CD14-positive monocyte (primary cell): ENCODE measurements at regions not wholly inside any gene's neighbourhood (a gene's known extent, or its start where the extent isn't known, plus 50 kb on each side); places are given as distances from the start of the nearest gene placed in this dataset.

Experiments
- DNase-seq, 3 donors: peaks; one replicate each; pipeline ENCODE4 v3.0.0-alpha.2; 2011 to 2022
- H2AFZ ChIP-seq: 2 replicates; pipeline ENCODE4 v1.6.0; 2012; ENCODE audit warnings: mild to moderate bottlenecking, low read depth, low read length, inconsistent platforms; ENCODE audit not compliant: insufficient read depth, poor library complexity, severe bottlenecking
- H3K27ac ChIP-seq, 2 donors: 1 replicate in 1 of 2; 2 replicates in 1 of 2; pipeline ENCODE4 v1.5.1; 2012 to 2013; ENCODE audit warnings: low read length in 2 of 2, control low read depth in 1 of 2, inconsistent platforms in 1 of 2, low read depth in 1 of 2, mild to moderate bottlenecking in 1 of 2
- H3K27me3 ChIP-seq, 2 donors: one replicate each; pipeline versions ENCODE4 v1.6.0 to v1.6.1; 2011 to 2013; ENCODE audit warnings: low read length in 2 of 2; ENCODE audit not compliant: control insufficient read depth in 2 of 2, insufficient read depth in 2 of 2
- H3K36me3 ChIP-seq, 2 donors: replicated peaks in 1 of 2; 1 replicate in 1 of 2; 2 replicates in 1 of 2; pipeline versions ENCODE4 v1.5.1 to v1.6.1; 2012 to 2013; ENCODE audit warnings: low read length in 2 of 2, control low read depth in 1 of 2, inconsistent platforms in 1 of 2, mild to moderate bottlenecking in 1 of 2; ENCODE audit not compliant: insufficient read depth in 2 of 2, control insufficient read depth in 1 of 2
- H3K4me1 ChIP-seq, 2 donors: 1 replicate in 1 of 2; 2 replicates in 1 of 2; pipeline versions ENCODE4 v1.5.1 to v1.6.1; 2012 to 2013; ENCODE audit warnings: low read length in 2 of 2, control low read depth in 1 of 2, inconsistent platforms in 1 of 2, mild to moderate bottlenecking in 1 of 2, moderate library complexity in 1 of 2; ENCODE audit not compliant: insufficient read depth in 2 of 2, control insufficient read depth in 1 of 2
- H3K4me2 ChIP-seq: replicated peaks from 2 replicates; pipeline ENCODE3; 2012; ENCODE audit warnings: low read length, moderate library complexity, mild to moderate bottlenecking; ENCODE audit not compliant: poor library complexity, severe bottlenecking; ENCODE audit errors: extremely low read depth
- H3K4me3 ChIP-seq, 3 experiments: fragments of 200-600 bp in 1 of 3; sonication (generic) in 1 of 3; replicated peaks in 1 of 3; 1 replicate in 2 of 3; 2 replicates in 1 of 3; pipeline ENCODE4 v1.5.1; 2011 to 2013; ENCODE audit warnings: low read length in 3 of 3, mild to moderate bottlenecking in 3 of 3, control low read depth in 2 of 3, low read depth in 2 of 3, inconsistent platforms in 1 of 3, moderate library complexity in 1 of 3
- H3K79me2 ChIP-seq: 2 replicates; pipeline ENCODE4 v1.6.0; 2012; ENCODE audit warnings: mild to moderate bottlenecking, control low read depth, inconsistent platforms, low read length, moderate library complexity; ENCODE audit not compliant: insufficient read depth
- H3K9ac ChIP-seq: 2 replicates; pipeline ENCODE4 v1.6.0; 2017; ENCODE audit warnings: low read length, mild to moderate bottlenecking; ENCODE audit not compliant: insufficient read depth, poor library complexity, severe bottlenecking
- H3K9me3 ChIP-seq, 2 donors: replicated peaks in 1 of 2; 1 replicate in 1 of 2; 2 replicates in 1 of 2; pipeline versions ENCODE4 v1.5.1 to v1.6.1; 2012 to 2013; ENCODE audit warnings: low read length in 2 of 2, control low read depth in 1 of 2; ENCODE audit not compliant: control insufficient read depth in 1 of 2, insufficient read depth in 1 of 2
- H4K20me1 ChIP-seq: 2 replicates; pipeline ENCODE4 v1.6.0; 2012; ENCODE audit warnings: mild to moderate bottlenecking, low read length, control low read depth, moderate library complexity; ENCODE audit not compliant: insufficient read depth
- H3K27ac Mint-ChIP-seq, 7 donors: one replicate each; pipeline ENCODE4 v1.8.0; 2020; ENCODE audit warnings: mild to moderate bottlenecking in 7 of 7, mixed read lengths in 7 of 7, moderate library complexity in 6 of 7, inconsistent platforms in 2 of 7
- H3K27me3 Mint-ChIP-seq, 3 donors: one replicate each; pipeline ENCODE4 v1.8.0; 2021 to 2022; ENCODE audit warnings: low read depth in 3 of 3, mild to moderate bottlenecking in 3 of 3, mixed read lengths in 3 of 3, moderate library complexity in 3 of 3, inconsistent platforms in 1 of 3
- H3K36me3 Mint-ChIP-seq, 2 donors: one replicate each; pipeline ENCODE4 v1.8.0; 2020; ENCODE audit warnings: mixed read lengths in 2 of 2, inconsistent platforms in 1 of 2, mild to moderate bottlenecking in 1 of 2
- H3K4me1 Mint-ChIP-seq: one replicate; pipeline ENCODE4 v1.8.0; 2020; ENCODE audit warnings: mild to moderate bottlenecking, mixed read lengths
- H3K4me3 Mint-ChIP-seq, 2 donors: one replicate each; pipeline ENCODE4 v1.8.0; 2020; ENCODE audit warnings: mild to moderate bottlenecking in 2 of 2, mixed read lengths in 2 of 2, moderate library complexity in 1 of 2
- H3K9me3 Mint-ChIP-seq, 7 donors: one replicate each; pipeline ENCODE4 v1.8.0; 2020 to 2022; ENCODE audit warnings: mixed read lengths in 7 of 7, mild to moderate bottlenecking in 6 of 7, moderate library complexity in 6 of 7, inconsistent platforms in 2 of 7
- whole genome bisulfite sequencing: methylation state at CpG from one replicate; pipeline ENCODE4 v1.1.5; 2013; ENCODE audit warnings: missing lambda C conversion rate; ENCODE audit not compliant: insufficient coverage; 5-methylcytosine and 5-hydroxymethylcytosine counted together
- intact Hi-C, 2 donors: fragments of 100-400 bp; cut with micrococcal nuclease; formaldehyde crosslinking; loops; one replicate each; pipeline versions ENCODE4 v1.15.0 to v1.15.1; 2023
- TF ChIP-seq, protein P1 (sequence below): fragments of 200-600 bp; IDR thresholded peaks from one replicate; pipeline ENCODE4 v1.8.0; 2022; ENCODE audit warnings: antibody characterized with exemption, mild to moderate bottlenecking

DNA sequence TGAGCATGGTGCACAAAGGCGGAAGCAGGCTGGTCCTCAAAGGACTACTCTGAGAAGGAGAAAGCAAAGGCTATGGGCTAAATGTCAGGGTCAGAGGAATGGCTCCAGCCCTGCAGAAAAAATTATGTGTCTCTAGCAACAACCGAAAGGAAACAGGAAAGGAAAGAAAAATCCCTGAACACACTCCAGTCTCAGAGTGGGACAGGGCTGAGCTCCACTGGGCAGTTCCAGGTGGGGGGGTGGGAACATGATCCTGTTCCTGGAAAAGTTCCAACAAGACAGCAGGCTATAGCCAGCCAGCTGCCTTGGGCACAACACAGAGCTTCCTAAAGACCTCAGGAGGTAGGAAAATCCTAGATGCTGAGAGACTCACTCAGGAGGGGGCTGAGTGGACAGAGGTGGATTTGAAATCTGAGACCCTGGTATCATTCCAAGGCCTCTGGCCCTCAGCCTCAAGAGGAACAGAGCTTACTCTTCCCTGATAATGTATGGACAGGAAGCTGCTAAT is 1088.2 kb downstream of the TBC1D22A start:
- H3K4me2 ChIP-seq = no peak overlapping the region
- H3K27me3 Mint-ChIP-seq = peaks cover 3 to 6% (median 3%) of the 10 kb centered on the region in 3 donors
- no peaks in the 10 kb centered on the region for H3K4me1 Mint-ChIP-seq
- H3K27me3 ChIP-seq = no peaks in the 10 kb centered on the region
- H3K9me3 Mint-ChIP-seq = peaks cover 0 to 2% (median 0%) of the 10 kb centered on the region in 7 donors
- H3K4me3 ChIP-seq = no peak overlapping the region
- no peaks in the 10 kb centered on the region for H3K79me2 ChIP-seq
- intact Hi-C loops = no loop called here
- no peaks in the 10 kb centered on the region for H3K36me3 Mint-ChIP-seq
- H3K4me1 ChIP-seq = no peaks in the 10 kb centered on the region
- no peak overlapping the region for H3K9ac ChIP-seq
- no peaks in the 10 kb centered on the region for H3K36me3 ChIP-seq
- TF ChIP-seq, protein P1, sequence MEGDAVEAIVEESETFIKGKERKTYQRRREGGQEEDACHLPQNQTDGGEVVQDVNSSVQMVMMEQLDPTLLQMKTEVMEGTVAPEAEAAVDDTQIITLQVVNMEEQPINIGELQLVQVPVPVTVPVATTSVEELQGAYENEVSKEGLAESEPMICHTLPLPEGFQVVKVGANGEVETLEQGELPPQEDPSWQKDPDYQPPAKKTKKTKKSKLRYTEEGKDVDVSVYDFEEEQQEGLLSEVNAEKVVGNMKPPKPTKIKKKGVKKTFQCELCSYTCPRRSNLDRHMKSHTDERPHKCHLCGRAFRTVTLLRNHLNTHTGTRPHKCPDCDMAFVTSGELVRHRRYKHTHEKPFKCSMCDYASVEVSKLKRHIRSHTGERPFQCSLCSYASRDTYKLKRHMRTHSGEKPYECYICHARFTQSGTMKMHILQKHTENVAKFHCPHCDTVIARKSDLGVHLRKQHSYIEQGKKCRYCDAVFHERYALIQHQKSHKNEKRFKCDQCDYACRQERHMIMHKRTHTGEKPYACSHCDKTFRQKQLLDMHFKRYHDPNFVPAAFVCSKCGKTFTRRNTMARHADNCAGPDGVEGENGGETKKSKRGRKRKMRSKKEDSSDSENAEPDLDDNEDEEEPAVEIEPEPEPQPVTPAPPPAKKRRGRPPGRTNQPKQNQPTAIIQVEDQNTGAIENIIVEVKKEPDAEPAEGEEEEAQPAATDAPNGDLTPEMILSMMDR = no peak
- H3K9me3 ChIP-seq = no peaks in the 10 kb centered on the region
- DNase-seq = no peak
- no peak overlapping the region for H2AFZ ChIP-seq
- WGBS = 80% methylated on average over 1 of the region's 2 CpGs
- no peak overlapping the region for H3K27ac ChIP-seq
- H4K20me1 ChIP-seq = no peaks in the 10 kb centered on the region
- no peak overlapping the region for H3K4me3 Mint-ChIP-seq
- H3K27ac Mint-ChIP-seq = no peak overlapping the region

DNA sequence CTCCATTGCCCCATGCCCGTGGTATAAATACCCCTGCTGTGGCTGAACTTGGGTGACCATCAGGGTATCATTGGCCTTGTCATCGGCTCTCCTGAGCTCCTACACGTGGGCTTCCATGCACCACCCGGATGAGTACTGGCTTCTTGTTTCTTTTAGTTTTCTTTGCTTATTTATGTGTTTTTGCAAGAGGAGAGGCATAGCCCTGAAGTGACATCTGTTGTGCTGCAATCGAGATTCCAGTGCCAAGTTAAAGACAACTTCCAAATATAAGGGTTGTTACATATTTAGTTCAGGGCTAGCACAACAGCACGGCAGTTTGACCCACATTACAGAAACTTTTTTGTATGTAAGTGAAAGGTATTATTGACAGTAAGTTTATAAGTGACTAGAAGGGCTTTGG is 1087.1 kb downstream of the TBC1D22A start:
- TF ChIP-seq, protein P1 = no peak
- intact Hi-C loops = no loop called here
- WGBS = 62% methylated on average over 4 of the region's 6 CpGs

More for the DNA sequence above, 1087.1 kb downstream of the TBC1D22A start:
- Histone ChIP-seq H3K4me2 (no peak overlapping the region), H4K20me1 (no peaks in the 10 kb centered on the region), H3K36me3 (no peaks in the 10 kb centered on the region), H3K4me1 (no peaks in the 10 kb centered on the region), H2AFZ (no peak overlapping the region), H3K79me2 (no peaks in the 10 kb centered on the region), H3K9ac (no peak overlapping the region), H3K27me3 (no peaks in the 10 kb centered on the region), H3K9me3 (no peaks in the 10 kb centered on the region), H3K4me3 (no peak overlapping the region), H3K27ac (no peak overlapping the region)
- Mint-ChIP-seq H3K9me3 (no peaks in the 10 kb centered on the region), H3K4me1 (no peaks in the 10 kb centered on the region), H3K4me3 (no peak overlapping the region), H3K36me3 (no peaks in the 10 kb centered on the region), H3K27ac (no peak overlapping the region), H3K27me3 (peaks cover 3 to 4% (median 3%) of the 10 kb centered on the region in 3 donors)
- DNase-seq = no peak
